MM.1S (cell line): ENCODE measurements at regions not wholly inside any gene's neighbourhood (a gene's known extent, or its start where the extent isn't known, plus 50 kb on each side); places are given as distances from the start of the nearest gene placed in this dataset.

Experiments
- DNase-seq: peaks from one replicate; pipeline ENCODE4 v3.0.0-alpha.2; 2015
- H2AFZ ChIP-seq: fragments of 300-600 bp; sonication (generic); 2 replicates; pipeline ENCODE4 v1.6.0; 2016; ENCODE audit warnings: antibody characterized with exemption, low read length
- H3F3A ChIP-seq: fragments of 300-600 bp; sonication (generic); 2 replicates; pipeline ENCODE4 v1.6.1; 2016; ENCODE audit warnings: mild to moderate bottlenecking, antibody characterized with exemption, low read length, moderate library complexity, mixed read lengths; ENCODE audit not compliant: insufficient read depth
- H3K27ac ChIP-seq: fragments of 300-600 bp; sonication (generic); 2 replicates; pipeline ENCODE4 v1.5.1; 2016; ENCODE audit warnings: mild to moderate bottlenecking, low read length
- H3K27me3 ChIP-seq: fragments of 300-600 bp; sonication (generic); replicated peaks from 2 replicates; pipeline ENCODE4 v1.6.0; 2016; ENCODE audit warnings: low read length; ENCODE audit not compliant: insufficient read depth
- H3K36me3 ChIP-seq: fragments of 300-600 bp; sonication (generic); replicated peaks from 2 replicates; pipeline ENCODE4 v1.6.1; 2016; ENCODE audit warnings: mild to moderate bottlenecking, low read length, mixed read lengths; ENCODE audit not compliant: insufficient read depth
- H3K4me1 ChIP-seq: fragments of 300-600 bp; sonication (generic); 2 replicates; pipeline ENCODE4 v1.6.1; 2016; ENCODE audit warnings: low read length, mixed read lengths
- H3K4me2 ChIP-seq: fragments of 300-600 bp; sonication (generic); 2 replicates; pipeline ENCODE4 v1.6.0; 2016; ENCODE audit warnings: low read depth, low read length
- H3K4me3 ChIP-seq: fragments of 300-600 bp; sonication (generic); 2 replicates; pipeline ENCODE4 v1.5.1; 2016; ENCODE audit warnings: low read length, mixed read lengths
- H3K79me2 ChIP-seq: fragments of 300-600 bp; sonication (generic); 2 replicates; pipeline ENCODE4 v1.6.1; 2016; ENCODE audit warnings: mixed run types, low read length, mixed read lengths
- H3K9ac ChIP-seq: fragments of 300-600 bp; sonication (generic); 2 replicates; pipeline ENCODE4 v1.6.1; 2016; ENCODE audit warnings: low read length, mixed read lengths
- H3K9me2 ChIP-seq: fragments of 300-600 bp; sonication (generic); replicated peaks from 2 replicates; pipeline ENCODE4 v1.6.1; 2016; ENCODE audit warnings: mild to moderate bottlenecking, low read length, mixed read lengths; ENCODE audit not compliant: insufficient read depth
- H3K9me3 ChIP-seq: fragments of 300-600 bp; sonication (generic); replicated peaks from 2 replicates; pipeline ENCODE4 v1.6.1; 2016; ENCODE audit warnings: mild to moderate bottlenecking, low read length, mixed read lengths; ENCODE audit not compliant: insufficient read depth
- H4K20me1 ChIP-seq: fragments of 300-600 bp; sonication (generic); 2 replicates; pipeline ENCODE4 v1.6.1; 2016; ENCODE audit warnings: mild to moderate bottlenecking, low read length, moderate library complexity, mixed read lengths; ENCODE audit not compliant: insufficient read depth
- EZH2 ChIP-seq: fragments of 300-600 bp; sonication (generic); optimal IDR thresholded peaks from 2 replicates; pipeline ENCODE3; 2017; ENCODE audit warnings: low read depth, mild to moderate bottlenecking, antibody characterized with exemption, low read length, mixed read lengths
- EZH2phosphoT487 ChIP-seq: fragments of 300-600 bp; sonication (generic); IDR thresholded peaks from 2 replicates; pipeline ENCODE4 v1.6.1; 2018; ENCODE audit warnings: antibody characterized with exemption, low read length
- TF ChIP-seq, protein P1 (sequence below): fragments of 300-600 bp; sonication (generic); IDR thresholded peaks from 2 replicates; pipeline ENCODE4 v1.5.1; 2016; ENCODE audit warnings: antibody characterized with exemption, low read length, mixed read lengths

DNA sequence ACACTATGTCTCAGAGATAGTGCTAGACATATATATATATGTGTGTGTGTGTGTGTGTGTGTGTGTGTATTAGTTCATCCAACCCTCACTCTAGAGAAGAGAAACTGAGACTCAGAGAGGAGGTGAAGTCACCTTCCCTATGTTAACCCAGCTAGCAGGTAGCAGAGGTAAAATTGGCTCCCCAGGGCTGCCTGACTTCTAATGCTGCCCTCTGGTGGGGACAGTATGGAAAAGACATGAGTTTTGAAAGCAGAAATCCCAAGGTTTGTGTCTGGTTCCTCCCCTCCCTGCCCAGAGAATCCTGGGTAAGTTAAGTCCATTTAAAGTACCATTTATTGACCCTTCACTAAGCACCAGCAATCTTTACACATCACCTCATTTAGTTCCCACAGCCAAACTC, 137.7 kb downstream of the THNSL2 start:
- Histone ChIP-seq H3K4me2 (no peak overlapping the region), H3K36me3 (no peaks in the 10 kb centered on the region), H3K4me1 (no peaks in the 10 kb centered on the region), H3K27ac (no peak overlapping the region), H3K9ac (no peak overlapping the region), H3K9me2 (no peaks in the 10 kb centered on the region), H3F3A (no peaks in the 10 kb centered on the region), H3K4me3 (no peak overlapping the region), H3K27me3 (no peaks in the 10 kb centered on the region), H2AFZ (no peak overlapping the region), H3K79me2 (no peaks in the 10 kb centered on the region), H3K9me3 (no peaks in the 10 kb centered on the region), H4K20me1 (no peaks in the 10 kb centered on the region)
- peak; percentile 60 for DNase-seq
- TF ChIP-seq, protein P1, sequence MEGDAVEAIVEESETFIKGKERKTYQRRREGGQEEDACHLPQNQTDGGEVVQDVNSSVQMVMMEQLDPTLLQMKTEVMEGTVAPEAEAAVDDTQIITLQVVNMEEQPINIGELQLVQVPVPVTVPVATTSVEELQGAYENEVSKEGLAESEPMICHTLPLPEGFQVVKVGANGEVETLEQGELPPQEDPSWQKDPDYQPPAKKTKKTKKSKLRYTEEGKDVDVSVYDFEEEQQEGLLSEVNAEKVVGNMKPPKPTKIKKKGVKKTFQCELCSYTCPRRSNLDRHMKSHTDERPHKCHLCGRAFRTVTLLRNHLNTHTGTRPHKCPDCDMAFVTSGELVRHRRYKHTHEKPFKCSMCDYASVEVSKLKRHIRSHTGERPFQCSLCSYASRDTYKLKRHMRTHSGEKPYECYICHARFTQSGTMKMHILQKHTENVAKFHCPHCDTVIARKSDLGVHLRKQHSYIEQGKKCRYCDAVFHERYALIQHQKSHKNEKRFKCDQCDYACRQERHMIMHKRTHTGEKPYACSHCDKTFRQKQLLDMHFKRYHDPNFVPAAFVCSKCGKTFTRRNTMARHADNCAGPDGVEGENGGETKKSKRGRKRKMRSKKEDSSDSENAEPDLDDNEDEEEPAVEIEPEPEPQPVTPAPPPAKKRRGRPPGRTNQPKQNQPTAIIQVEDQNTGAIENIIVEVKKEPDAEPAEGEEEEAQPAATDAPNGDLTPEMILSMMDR, result peak; percentile 68
- no peak for TF ChIP-seq EZH2

- no peaks in the 10 kb centered on the region for H3K36me3 ChIP-seq
- H3K27me3 ChIP-seq, result no peaks in the 10 kb centered on the region
- H4K20me1 ChIP-seq, result no peaks in the 10 kb centered on the region
- no peak overlapping the region for H3K4me2 ChIP-seq
- no peaks in the 10 kb centered on the region for H3K79me2 ChIP-seq
- H3K9me2 ChIP-seq, result no peaks in the 10 kb centered on the region
- H3K27ac ChIP-seq, result no peak overlapping the region
- H2AFZ ChIP-seq, result no peak overlapping the region
- no peak for DNase-seq
- H3K4me3 ChIP-seq, result no peak overlapping the region
- no peaks in the 10 kb centered on the region for H3K4me1 ChIP-seq
- TF ChIP-seq, protein P1, result no peak
- no peak for TF ChIP-seq EZH2
- no peak for TF ChIP-seq EZH2phosphoT487
- no peaks in the 10 kb centered on the region for H3K9me3 ChIP-seq
- no peak overlapping the region for H3K9ac ChIP-seq
- H3F3A ChIP-seq, result no peaks in the 10 kb centered on the region
Measured at GRCh38 chr2:88303865-88304264, 133.7 kb downstream of the THNSL2 start.

DNA sequence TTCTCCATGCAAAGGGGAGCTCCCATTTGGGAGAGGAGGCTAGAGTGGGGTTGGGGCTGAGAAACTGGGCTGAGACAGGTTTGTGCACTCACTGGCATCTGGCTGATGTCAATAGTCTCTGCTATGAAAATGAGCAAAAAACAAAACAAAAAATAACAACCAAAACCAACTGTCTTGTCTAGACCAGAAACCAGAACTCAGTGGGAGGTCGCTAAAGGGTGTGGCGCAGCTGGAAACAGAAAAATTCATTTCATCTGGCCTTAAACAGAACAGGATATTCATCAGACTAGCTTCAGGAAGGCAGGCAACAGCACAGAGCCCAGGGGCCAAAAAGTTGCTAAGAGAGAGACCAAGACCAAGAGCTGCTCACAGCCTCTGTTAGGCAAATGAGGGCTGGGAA, 126.1 kb downstream of the THNSL2 start:
- no peaks in the 10 kb centered on the region for H3K9me2 ChIP-seq
- peak overlapping the region; percentile 55; the same call in 1 of the 2 replicates for H2AFZ ChIP-seq
- H3K9me3 ChIP-seq, result no peaks in the 10 kb centered on the region
- H3K36me3 ChIP-seq, result no peaks in the 10 kb centered on the region
- H3K79me2 ChIP-seq, result no peaks in the 10 kb centered on the region
- no peak for TF ChIP-seq EZH2phosphoT487
- TF ChIP-seq, protein P1, result no peak
- TF ChIP-seq EZH2, result no peak
- H3K27me3 ChIP-seq, result no peaks in the 10 kb centered on the region
- H3K4me1 ChIP-seq, result peaks cover 11% of the 10 kb centered on the region; the same call in 1 of the 2 replicates
- H3K27ac ChIP-seq, result no peak overlapping the region
- no peak overlapping the region for H3K9ac ChIP-seq
- no peak for DNase-seq
- H3K4me3 ChIP-seq, result no peak overlapping the region
- no peaks in the 10 kb centered on the region for H3F3A ChIP-seq
- H4K20me1 ChIP-seq, result no peaks in the 10 kb centered on the region
- H3K4me2 ChIP-seq, result peak overlapping the region; percentile 27
